ENCODE measurements at regions not wholly inside any gene's neighbourhood (a gene's known extent, or its start where the extent isn't known, plus 50 kb on each side); places are given as distances from the start of the nearest gene placed in this dataset.

- TF ChIP-seq CTCF (IDR thresholded peaks at IDR 0.05) = no peak
- no peak for TF ChIP-seq POLR2AphosphoS5 (IDR thresholded peaks at IDR 0.05)
- TF ChIP-seq POLR2A (IDR thresholded peaks at IDR 0.05) = no peak
- TF ChIP-seq EP300 (IDR thresholded peaks at IDR 0.05; ENCODE audit: low read depth) = no peak
Measured at GRCh38 chr18:39329496-39330275, 1764.1 kb upstream of the CELF4 start.
